Left colon (tissue), 2 donors: ENCODE measurements at regions not wholly inside any gene's neighbourhood (a gene's known extent, or its start where the extent isn't known, plus 50 kb on each side); places are given as distances from the start of the nearest gene placed in this dataset.

Experiments used
- ATAC-seq: fragments of 200-7000 bp; cut with Tn5 transposase; one replicate; pipeline ENCODE4 v1.9.1; 2020; ENCODE audit warnings: mild to moderate bottlenecking, moderate library complexity
- DNase-seq, 2 donors: peaks; one replicate each; pipeline ENCODE4 v3.0.0-alpha.2; 2020
- intact Hi-C, 2 donors: fragments of 100-400 bp; cut with DNase I in 1 of 2; cut with micrococcal nuclease in 1 of 2; formaldehyde crosslinking; loops; one replicate each; pipeline versions ENCODE4 v1.11.2 to v1.14.0; 2022; cut with DNase I, micrococcal nuclease
- donor health status: DM: no; HTN: no; CAD: no.
- donor health status: DM: yes; HTN: yes; CAD: no.

GRCh38 chr3:5301651-5302297, 114.3 kb downstream of the EDEM1 start:
- DNase-seq (no peak), ATAC-seq (no peak)
- intact Hi-C loops: no loop called here

- ATAC-seq (no peak), DNase-seq (no peak)
- intact Hi-C loops: no loop called here
Measured at GRCh38 chr3:5302661-5303060, 115.2 kb downstream of the EDEM1 start.

GRCh38 chr3:5304188-5304587, 116.7 kb downstream of the EDEM1 start:
- DNase-seq (no peak), ATAC-seq (peak; percentile 76)
- intact Hi-C loops: no loop called here

- peak; percentile 33 to 60 for DNase-seq
- intact Hi-C loops: no loop called here
- ATAC-seq: peak; percentile 86
Measured at GRCh38 chr3:5304789-5305683, 117.5 kb downstream of the EDEM1 start.

- DNase-seq (no peak), ATAC-seq (no peak)
- intact Hi-C loops: no loop called here
Measured at GRCh38 chr3:5305684-5305989, 118.1 kb downstream of the EDEM1 start.

GRCh38 chr3:5309171-5309570, 121.7 kb downstream of the EDEM1 start:
- ATAC-seq (no peak), DNase-seq (no peak)
- intact Hi-C loops: no loop called here

- ATAC-seq (peak; percentile 62), DNase-seq (no peak)
- intact Hi-C loops: no loop called here
Measured at GRCh38 chr3:5309602-5310001, 122.1 kb downstream of the EDEM1 start.

- intact Hi-C loops: no loop called here
- no peak for ATAC-seq
Measured at GRCh38 chr3:5310509-5310908, 123.0 kb downstream of the EDEM1 start.

GRCh38 chr3:5312290-5312689, 124.8 kb downstream of the EDEM1 start:
- DNase-seq: no peak
- ATAC-seq: no peak
- intact Hi-C loops: no loop called here

More at GRCh38 chr3:5310509-5310908, 123.0 kb downstream of the EDEM1 start:
- no peak for DNase-seq

- intact Hi-C loops: no loop called here
- no peak for DNase-seq
- ATAC-seq: no peak
Measured at GRCh38 chr3:5314897-5315296, 127.4 kb downstream of the EDEM1 start.

GRCh38 chr3:5317557-5317956, 130.1 kb downstream of the EDEM1 start:
- intact Hi-C loops: no loop called here
- ATAC-seq: no peak
- no peak for DNase-seq

- ATAC-seq: no peak
- no peak for DNase-seq
- intact Hi-C loops: no loop called here
Measured at GRCh38 chr3:5319454-5319853, 131.9 kb downstream of the EDEM1 start.

- intact Hi-C loops: no loop called here
- no peak for DNase-seq
- ATAC-seq: no peak
Measured at GRCh38 chr3:5321666-5322340, 134.3 kb downstream of the EDEM1 start.

GRCh38 chr3:5324780-5325179, 137.3 kb downstream of the EDEM1 start:
- no peak for ATAC-seq
- no peak for DNase-seq
- intact Hi-C loops: no loop called here

- intact Hi-C loops: no loop called here
- DNase-seq (no peak), ATAC-seq (no peak)
Measured at GRCh38 chr3:5330152-5330810, 142.8 kb downstream of the EDEM1 start.

- intact Hi-C loops: no loop called here
- no peak for DNase-seq
- no peak for ATAC-seq
Measured at GRCh38 chr3:5331567-5332269, 144.2 kb downstream of the EDEM1 start.

GRCh38 chr3:5332270-5332956, 144.9 kb downstream of the EDEM1 start:
- DNase-seq (no peak), ATAC-seq (no peak)

GRCh38 chr3:5339967-5340535, 152.5 kb downstream of the EDEM1 start:
- peak; percentile 83 for ATAC-seq
- intact Hi-C loops: no loop called here
- peak in 1 of 2 donors; percentile 18 for DNase-seq

More at GRCh38 chr3:5332270-5332956, 144.9 kb downstream of the EDEM1 start:
- intact Hi-C loops: no loop called here
